HepG2 (cell line): ENCODE measurements at regions not wholly inside any gene's neighbourhood (a gene's known extent, or its start where the extent isn't known, plus 50 kb on each side); places are given as distances from the start of the nearest gene placed in this dataset.

Source experiments
- ATAC-seq: fragments of 200-7000 bp; cut with Tn5 transposase; 3 replicates; pipeline ENCODE4 v1.9.1; 2020; ENCODE audit warnings: mild to moderate bottlenecking, moderate library complexity
- BruUV-seq: library from RNA; stranded (reverse); fragments of 400-500 nt; replicated peaks from 2 replicates; lab custom pipeline; 2021; lab: Mats Ljungman, UMichigan
- CTCF ChIA-PET: fragments of 300-600 bp; formaldehyde crosslinking; extraction: SDS; loops from one replicate; lab custom pipeline; 2021; ENCODE audit warnings: low total read pairs, inconsistent platforms, low intra/inter-chr PET ratio; lab: Yijun Ruan, JAX
- POLR2A ChIA-PET: fragments of 350-600 bp; sonication (Branson Sonifier 250); formaldehyde crosslinking; loops from one replicate; lab custom pipeline; 2020; ENCODE audit warnings: antibody characterized with exemption, inconsistent platforms; lab: Yijun Ruan, JAX
- DNase-seq: peaks from one replicate; pipeline ENCODE4 v3.0.0-alpha.2; 2015; ENCODE audit warnings: low spot score
- FAIRE-seq: peaks from 3 replicates; lab custom pipeline; 2011; peaks lifted over from hg19 to GRCh38; lab: Jason Lieb, UNC
- H2AFZ ChIP-seq: one replicate; pipeline ENCODE4 v1.6.1; 2011; ENCODE audit warnings: low read length, inconsistent platforms
- H3K27ac ChIP-seq: fragments of 300-600 bp; 3 replicates; pipeline ENCODE4 v1.8.0; 2011; ENCODE audit warnings: mixed run types, mild to moderate bottlenecking, mixed read lengths, low read length, inconsistent platforms; ENCODE audit not compliant: insufficient read depth; ENCODE audit errors: extremely low read length
- H3K27me3 ChIP-seq, 2 experiments: fragments of 200-600 bp in 1 of 2; 2 replicates in 1 of 2; 3 replicates in 1 of 2; pipeline versions ENCODE4 v1.6.0 to v1.8.0; 2011; ENCODE audit warnings: low read length in 2 of 2, mild to moderate bottlenecking in 2 of 2, moderate library complexity in 2 of 2, inconsistent platforms in 1 of 2; ENCODE audit not compliant: insufficient read depth in 2 of 2, control insufficient read depth in 1 of 2
- H3K36me3 ChIP-seq, 2 experiments: fragments of 200-600 bp in 1 of 2; replicated peaks in 1 of 2; 2 replicates in 1 of 2; 3 replicates in 1 of 2; pipeline versions ENCODE4 v1.5.1 to v1.8.0; 2011; ENCODE audit warnings: low read length in 2 of 2, inconsistent platforms in 1 of 2; ENCODE audit not compliant: insufficient read depth in 2 of 2, control insufficient read depth in 1 of 2
- H3K4me1 ChIP-seq: 2 replicates; pipeline ENCODE4 v1.5.1; 2012; ENCODE audit warnings: low read length, inconsistent platforms; ENCODE audit not compliant: insufficient read depth
- H3K4me2 ChIP-seq: 2 replicates; pipeline ENCODE4 v1.6.0; 2011; ENCODE audit warnings: low read depth, low read length, inconsistent platforms
- H3K4me3 ChIP-seq, 3 experiments: fragments of 200-600 bp in 1 of 3; sonication (generic), shearing (Covaris generic) in 1 of 3; replicated peaks in 1 of 3; 2 replicates each; pipeline ENCODE4 v1.5.1; 2011 to 2016; ENCODE audit warnings: low read length in 3 of 3, inconsistent platforms in 2 of 3, low read depth in 2 of 3, mild to moderate bottlenecking in 2 of 3, control low read depth in 1 of 3, mixed read lengths in 1 of 3; ENCODE audit not compliant: insufficient read depth in 1 of 3
- H3K79me2 ChIP-seq: one replicate; pipeline ENCODE4 v1.6.1; 2011; ENCODE audit warnings: low read length, inconsistent platforms; ENCODE audit not compliant: insufficient read depth
- H3K9ac ChIP-seq: 2 replicates; pipeline ENCODE4 v1.6.0; 2011; ENCODE audit warnings: mild to moderate bottlenecking, low read depth, low read length, inconsistent platforms; ENCODE audit not compliant: insufficient read depth
- H3K9me3 ChIP-seq: 2 replicates; pipeline ENCODE4 v1.5.1; 2012; ENCODE audit warnings: mild to moderate bottlenecking, low read length
- H4K20me1 ChIP-seq: 2 replicates; pipeline ENCODE4 v1.6.0; 2011; ENCODE audit warnings: inconsistent platforms, mild to moderate bottlenecking, low read length, moderate library complexity; ENCODE audit not compliant: insufficient read depth
- ARNT2 ChIP-seq: sonication (generic); formaldehyde crosslinking; IDR thresholded peaks from 2 replicates; pipeline ENCODE4 v1.8.0; 2022; ENCODE audit warnings: mild to moderate bottlenecking, low read depth, missing genetic modification reagents, moderate library complexity
- HDAC1 ChIP-seq: sonication (generic); formaldehyde crosslinking; IDR thresholded peaks from 2 replicates; pipeline ENCODE4 v1.5.1; 2020; ENCODE audit warnings: mild to moderate bottlenecking, missing genetic modification reagents
- MBNL3 ChIP-seq: fragments of 250-450 bp; sonication (Bioruptor Pico); conservative IDR thresholded peaks from 2 replicates; pipeline ENCODE4 v1.8.0; 2022; ENCODE audit warnings: mild to moderate bottlenecking, inconsistent platforms
- MEF2D ChIP-seq: sonication (generic); formaldehyde crosslinking; IDR thresholded peaks from 2 replicates; pipeline ENCODE4 v1.5.1; 2020; ENCODE audit warnings: mild to moderate bottlenecking, missing genetic modification reagents
- POLR2G ChIP-seq: fragments of 200-400 bp; formaldehyde crosslinking; IDR thresholded peaks from 2 replicates; pipeline ENCODE4 v1.6.1; 2018; ENCODE audit warnings: mild to moderate bottlenecking, low read depth, low read length, moderate library complexity
- SMYD3 ChIP-seq: sonication (generic); formaldehyde crosslinking; IDR thresholded peaks from 2 replicates; pipeline ENCODE4 v1.8.1; 2023; ENCODE audit warnings: mild to moderate bottlenecking, missing genetic modification reagents
- TEAD2 ChIP-seq: sonication (generic); formaldehyde crosslinking; IDR thresholded peaks from 2 replicates; pipeline ENCODE4 v1.9.0; 2021; ENCODE audit warnings: missing genetic modification reagents
- ZFP37 ChIP-seq: sonication (generic); formaldehyde crosslinking; IDR thresholded peaks from 2 replicates; pipeline ENCODE4 v1.4.0; 2020; ENCODE audit warnings: missing genetic modification reagents, borderline replicate concordance
- ZNF180 ChIP-seq: sonication (generic); formaldehyde crosslinking; IDR thresholded peaks from 2 replicates; pipeline ENCODE4 v1.4.0; 2020; ENCODE audit warnings: low read depth, missing genetic modification reagents, borderline replicate concordance
- ZNF501 ChIP-seq: sonication (generic); formaldehyde crosslinking; IDR thresholded peaks from 2 replicates; pipeline ENCODE4 v1.5.1; 2020; ENCODE audit warnings: mild to moderate bottlenecking, moderate library complexity, missing genetic modification reagents
- ZNF747 ChIP-seq: sonication (generic); formaldehyde crosslinking; IDR thresholded peaks from 2 replicates; pipeline ENCODE4 v1.8.1; 2023; ENCODE audit warnings: missing genetic modification reagents, mild to moderate bottlenecking, borderline replicate concordance
- ZSCAN9 ChIP-seq: IDR thresholded peaks from 2 replicates; pipeline ENCODE4 v1.6.1; 2016; ENCODE audit warnings: borderline replicate concordance
- WGBS: methylation state at CpG from one replicate; pipeline ENCODE4 v1.1.6; 2017; ENCODE audit warnings: low lambda C conversion rate; 5-methylcytosine and 5-hydroxymethylcytosine counted together
- in situ Hi-C: cut with HindIII; loops from 2 replicates; pipeline ENCODE4 v1.10.0; 2017; ENCODE audit warnings: low pct_unique_long_range_greater_than_20kb; ENCODE audit not compliant: extremely low pct_ligation_motif_present
- intact Hi-C: fragments of 100-400 bp; cut with micrococcal nuclease; formaldehyde crosslinking; loops from one replicate; pipeline ENCODE4 v1.10.0; 2022; ENCODE audit not compliant: unreplicated experiment
- TF ChIP-seq, protein P1 (sequence below): sonication (generic); formaldehyde crosslinking; IDR thresholded peaks from 2 replicates; pipeline ENCODE4 v1.4.0; 2020; ENCODE audit warnings: missing genetic modification reagents, borderline replicate concordance
- TF ChIP-seq, protein P2 (sequence below): sonication (generic); formaldehyde crosslinking; IDR thresholded peaks from 2 replicates; pipeline ENCODE4 v1.9.0; 2021; ENCODE audit warnings: missing genetic modification reagents, mild to moderate bottlenecking, borderline replicate concordance
- TF ChIP-seq, protein P3 (sequence below): sonication (generic); formaldehyde crosslinking; IDR thresholded peaks from 2 replicates; pipeline ENCODE4 v1.5.0; 2020; ENCODE audit warnings: mild to moderate bottlenecking, missing genetic modification reagents

DNA sequence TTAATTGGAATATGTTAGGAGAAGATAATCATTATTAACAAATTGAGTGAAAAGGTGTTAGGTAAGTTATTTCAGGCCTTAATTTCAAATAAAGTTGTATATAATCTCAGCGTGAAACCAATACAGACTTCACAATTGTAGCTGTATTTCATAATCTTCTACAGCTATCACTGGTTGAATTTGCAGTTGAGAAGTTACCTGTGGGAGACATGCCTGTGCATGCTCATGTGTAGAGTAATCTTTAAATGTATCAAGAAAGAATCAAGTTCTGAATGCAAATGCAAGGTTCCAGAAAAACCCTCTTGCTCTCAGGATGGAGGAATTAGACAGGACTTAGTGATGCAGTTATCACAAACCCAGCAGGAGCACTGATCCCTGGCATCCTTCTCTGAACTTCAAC, 938.4 kb upstream of the SLC10A2 start:
- Histone ChIP-seq H3K9ac (no peak overlapping the region), H4K20me1 (no peaks in the 10 kb centered on the region), H3K27ac (no peak overlapping the region), H3K79me2 (no peaks in the 10 kb centered on the region), H3K4me2 (no peak overlapping the region), H3K4me3 (no peak overlapping the region), H2AFZ (no peak overlapping the region), H3K4me1 (no peaks in the 10 kb centered on the region), H3K9me3 (peaks cover 32% of the 10 kb centered on the region; the same call in 1 of the 2 replicates), H3K27me3 (no peaks in the 10 kb centered on the region), H3K36me3 (no peaks in the 10 kb centered on the region)
- POLR2A ChIA-PET, result no interaction called here
- CTCF ChIA-PET, result no interaction called here
- ATAC-seq (no peak), FAIRE-seq (no peak), DNase-seq (no peak)
- intact Hi-C loops (no loop called here), in situ Hi-C loops (no loop called here)
- TF ChIP-seq SMYD3 (no peak), TEAD2 (CRISPR knock-in tag) (no peak), ZNF501 (CRISPR knock-in tag) (no peak), POLR2G (no peak), ZNF180 (CRISPR knock-in tag) (no peak), ZSCAN9 (CRISPR knock-in tag) (no peak), MBNL3 (CRISPR knock-in tag) (no peak), ARNT2 (no peak), ZNF747 (CRISPR knock-in tag) (no peak), MEF2D (CRISPR knock-in tag) (no peak), ZFP37 (CRISPR knock-in tag) (no peak), HDAC1 (CRISPR knock-in tag) (no peak)
- TF ChIP-seq, protein P1, sequence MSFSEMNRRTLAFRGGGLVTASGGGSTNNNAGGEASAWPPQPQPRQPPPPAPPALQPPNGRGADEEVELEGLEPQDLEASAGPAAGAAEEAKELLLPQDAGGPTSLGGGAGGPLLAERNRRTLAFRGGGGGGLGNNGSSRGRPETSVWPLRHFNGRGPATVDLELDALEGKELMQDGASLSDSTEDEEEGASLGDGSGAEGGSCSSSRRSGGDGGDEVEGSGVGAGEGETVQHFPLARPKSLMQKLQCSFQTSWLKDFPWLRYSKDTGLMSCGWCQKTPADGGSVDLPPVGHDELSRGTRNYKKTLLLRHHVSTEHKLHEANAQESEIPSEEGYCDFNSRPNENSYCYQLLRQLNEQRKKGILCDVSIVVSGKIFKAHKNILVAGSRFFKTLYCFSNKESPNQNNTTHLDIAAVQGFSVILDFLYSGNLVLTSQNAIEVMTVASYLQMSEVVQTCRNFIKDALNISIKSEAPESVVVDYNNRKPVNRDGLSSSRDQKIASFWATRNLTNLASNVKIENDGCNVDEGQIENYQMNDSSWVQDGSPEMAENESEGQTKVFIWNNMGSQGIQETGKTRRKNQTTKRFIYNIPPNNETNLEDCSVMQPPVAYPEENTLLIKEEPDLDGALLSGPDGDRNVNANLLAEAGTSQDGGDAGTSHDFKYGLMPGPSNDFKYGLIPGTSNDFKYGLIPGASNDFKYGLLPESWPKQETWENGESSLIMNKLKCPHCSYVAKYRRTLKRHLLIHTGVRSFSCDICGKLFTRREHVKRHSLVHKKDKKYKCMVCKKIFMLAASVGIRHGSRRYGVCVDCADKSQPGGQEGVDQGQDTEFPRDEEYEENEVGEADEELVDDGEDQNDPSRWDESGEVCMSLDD (CRISPR knock-in tag), result no peak
- TF ChIP-seq, protein P2, sequence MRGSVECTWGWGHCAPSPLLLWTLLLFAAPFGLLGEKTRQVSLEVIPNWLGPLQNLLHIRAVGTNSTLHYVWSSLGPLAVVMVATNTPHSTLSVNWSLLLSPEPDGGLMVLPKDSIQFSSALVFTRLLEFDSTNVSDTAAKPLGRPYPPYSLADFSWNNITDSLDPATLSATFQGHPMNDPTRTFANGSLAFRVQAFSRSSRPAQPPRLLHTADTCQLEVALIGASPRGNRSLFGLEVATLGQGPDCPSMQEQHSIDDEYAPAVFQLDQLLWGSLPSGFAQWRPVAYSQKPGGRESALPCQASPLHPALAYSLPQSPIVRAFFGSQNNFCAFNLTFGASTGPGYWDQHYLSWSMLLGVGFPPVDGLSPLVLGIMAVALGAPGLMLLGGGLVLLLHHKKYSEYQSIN (CRISPR knock-in tag), result no peak
- TF ChIP-seq, protein P3, sequence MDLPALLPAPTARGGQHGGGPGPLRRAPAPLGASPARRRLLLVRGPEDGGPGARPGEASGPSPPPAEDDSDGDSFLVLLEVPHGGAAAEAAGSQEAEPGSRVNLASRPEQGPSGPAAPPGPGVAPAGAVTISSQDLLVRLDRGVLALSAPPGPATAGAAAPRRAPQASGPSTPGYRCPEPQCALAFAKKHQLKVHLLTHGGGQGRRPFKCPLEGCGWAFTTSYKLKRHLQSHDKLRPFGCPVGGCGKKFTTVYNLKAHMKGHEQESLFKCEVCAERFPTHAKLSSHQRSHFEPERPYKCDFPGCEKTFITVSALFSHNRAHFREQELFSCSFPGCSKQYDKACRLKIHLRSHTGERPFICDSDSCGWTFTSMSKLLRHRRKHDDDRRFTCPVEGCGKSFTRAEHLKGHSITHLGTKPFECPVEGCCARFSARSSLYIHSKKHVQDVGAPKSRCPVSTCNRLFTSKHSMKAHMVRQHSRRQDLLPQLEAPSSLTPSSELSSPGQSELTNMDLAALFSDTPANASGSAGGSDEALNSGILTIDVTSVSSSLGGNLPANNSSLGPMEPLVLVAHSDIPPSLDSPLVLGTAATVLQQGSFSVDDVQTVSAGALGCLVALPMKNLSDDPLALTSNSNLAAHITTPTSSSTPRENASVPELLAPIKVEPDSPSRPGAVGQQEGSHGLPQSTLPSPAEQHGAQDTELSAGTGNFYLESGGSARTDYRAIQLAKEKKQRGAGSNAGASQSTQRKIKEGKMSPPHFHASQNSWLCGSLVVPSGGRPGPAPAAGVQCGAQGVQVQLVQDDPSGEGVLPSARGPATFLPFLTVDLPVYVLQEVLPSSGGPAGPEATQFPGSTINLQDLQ (CRISPR knock-in tag), result no peak
- no TSS peak for BruUV-seq
- 0% methylated on average over 1 of the region's 1 CpG for WGBS
